Transverse colon (tissue), 4 donors: ENCODE measurements at regions not wholly inside any gene's neighbourhood (a gene's known extent, or its start where the extent isn't known, plus 50 kb on each side); places are given as distances from the start of the nearest gene placed in this dataset.

Source experiments
- CTCF ChIP-seq, 5 experiments: fragments of 200-600 bp in 3 of 5; fragments of 450-650 bp in 2 of 5; sonication (generic) in 3 of 5; IDR thresholded peaks; 1 replicate in 2 of 5; 2 replicates in 3 of 5; pipeline ENCODE4 v1.5.1; 2016 to 2017; ENCODE audit warnings: antibody characterized with exemption in 5 of 5, inconsistent platforms in 3 of 5, mild to moderate bottlenecking in 2 of 5, moderate library complexity in 1 of 5
- EP300 ChIP-seq: sonication (generic); formaldehyde crosslinking; IDR thresholded peaks from one replicate; pipeline ENCODE4 v1.6.1; 2017; ENCODE audit warnings: antibody characterized with exemption, low read depth
- POLR2A ChIP-seq: fragments of 450-650 bp; IDR thresholded peaks from one replicate; pipeline ENCODE4 v1.6.1; 2016; ENCODE audit warnings: antibody characterized with exemption, mild to moderate bottlenecking, moderate library complexity
- POLR2AphosphoS5 ChIP-seq, 3 donors: sonication (generic); formaldehyde crosslinking; IDR thresholded peaks; one replicate each; pipeline ENCODE4 v1.6.1; 2016; ENCODE audit warnings: antibody characterized with exemption in 3 of 3

GRCh38 chr5:24732184-24732583 is 87.4 kb upstream of the CDH10 start:
- no peak for TF ChIP-seq CTCF (IDR thresholded peaks at IDR 0.05)
- no peak for TF ChIP-seq EP300
- no peak for TF ChIP-seq POLR2A
- TF ChIP-seq POLR2AphosphoS5 (IDR thresholded peaks at IDR 0.05): no peak
